Fibroblast of the aortic adventitia (primary cell): ENCODE measurements at regions not wholly inside any gene's neighbourhood (a gene's known extent, or its start where the extent isn't known, plus 50 kb on each side); places are given as distances from the start of the nearest gene placed in this dataset.

Source experiments
- DNase-seq: peaks from one replicate; pipeline ENCODE4 v3.0.0-alpha.2; 2010; ENCODE audit warnings: low read depth
- H3K4me3 ChIP-seq: 2 replicates; pipeline ENCODE4 v1.5.1; 2011; ENCODE audit warnings: low read depth, mild to moderate bottlenecking, control low read depth, low read length, moderate library complexity
- CTCF ChIP-seq: IDR thresholded peaks from 2 replicates; pipeline ENCODE4 v1.5.1; 2011; ENCODE audit warnings: mild to moderate bottlenecking, low read length, control low read depth, inconsistent platforms; ENCODE audit not compliant: insufficient read depth

DNA sequence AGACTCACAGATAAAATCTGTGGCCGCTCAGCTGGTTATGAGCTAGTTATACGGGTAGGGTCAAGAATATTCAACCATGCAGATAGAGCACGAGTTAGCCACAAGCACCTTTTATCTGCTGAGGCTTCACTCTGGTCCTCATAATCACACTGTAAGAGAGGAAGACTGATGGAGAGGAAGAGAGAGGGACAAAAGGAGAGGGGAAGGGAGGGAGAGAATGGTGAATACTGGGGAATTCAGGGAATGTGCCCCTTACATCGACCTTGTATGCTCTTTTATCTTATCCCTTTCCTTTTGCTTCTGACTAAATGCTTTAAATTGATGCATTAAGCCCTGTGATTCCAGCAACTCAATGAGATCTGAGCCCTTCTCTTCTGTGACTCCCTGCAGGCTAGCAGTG lies 333.1 kb downstream of the DSEL start:
- no peak for DNase-seq

DNA sequence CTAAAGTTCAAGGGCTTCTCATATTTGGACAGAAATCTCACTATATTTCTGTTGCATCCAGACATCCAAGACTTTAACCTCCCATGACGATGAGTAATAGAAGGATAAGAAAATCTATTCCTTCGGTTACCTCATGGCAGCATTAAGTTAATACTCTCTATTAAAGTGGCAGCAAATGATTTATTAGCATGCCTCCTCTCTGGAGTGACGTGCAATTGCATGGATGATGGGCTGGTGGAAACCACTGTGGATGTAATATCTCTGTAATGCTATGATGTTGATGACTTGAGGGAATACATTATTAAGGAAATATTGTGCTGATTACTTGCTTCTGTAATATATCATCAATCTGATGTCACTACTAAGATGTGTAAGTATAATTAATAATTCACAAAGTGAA lies 336.8 kb downstream of the DSEL start:
- no peak for DNase-seq
- no peak overlapping the region for H3K4me3 ChIP-seq
- TF ChIP-seq CTCF: no peak

More for the DNA sequence above, 333.1 kb downstream of the DSEL start:
- no peak overlapping the region for H3K4me3 ChIP-seq
- no peak for TF ChIP-seq CTCF

DNA sequence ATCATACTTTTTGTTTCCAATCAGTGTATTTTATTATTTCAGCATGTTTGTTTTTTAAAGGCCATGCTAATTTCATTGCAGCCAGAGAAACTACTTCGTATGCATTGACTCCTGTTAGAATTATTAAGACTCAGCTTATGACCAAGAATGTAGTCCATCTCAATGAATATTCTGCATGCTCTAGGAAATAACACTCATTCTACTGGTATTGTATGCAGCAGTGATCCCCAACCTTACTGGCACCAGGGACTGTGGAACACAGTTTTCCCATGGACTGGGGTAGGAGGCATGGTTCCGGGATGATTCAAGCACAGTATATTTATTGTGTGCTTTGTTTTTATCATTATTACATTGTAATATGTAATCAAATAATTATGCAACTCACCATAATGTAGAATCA lies 356.9 kb downstream of the DSEL start:
- DNase-seq: no peak
- TF ChIP-seq CTCF: no peak
- H3K4me3 ChIP-seq: no peak overlapping the region

GRCh38 chr18:67154979-67155378 lies 361.5 kb downstream of the DSEL start:
- no peak for TF ChIP-seq CTCF
- H3K4me3 ChIP-seq: no peak overlapping the region
- DNase-seq: no peak

- H3K4me3 ChIP-seq: no peak overlapping the region
- DNase-seq: no peak
- TF ChIP-seq CTCF: no peak
Measured at GRCh38 chr18:67151366-67151765, 365.2 kb downstream of the DSEL start.

GRCh38 chr18:67145586-67146292 lies 370.8 kb downstream of the DSEL start:
- no peak overlapping the region for H3K4me3 ChIP-seq
- no peak for DNase-seq
- no peak for TF ChIP-seq CTCF

DNA sequence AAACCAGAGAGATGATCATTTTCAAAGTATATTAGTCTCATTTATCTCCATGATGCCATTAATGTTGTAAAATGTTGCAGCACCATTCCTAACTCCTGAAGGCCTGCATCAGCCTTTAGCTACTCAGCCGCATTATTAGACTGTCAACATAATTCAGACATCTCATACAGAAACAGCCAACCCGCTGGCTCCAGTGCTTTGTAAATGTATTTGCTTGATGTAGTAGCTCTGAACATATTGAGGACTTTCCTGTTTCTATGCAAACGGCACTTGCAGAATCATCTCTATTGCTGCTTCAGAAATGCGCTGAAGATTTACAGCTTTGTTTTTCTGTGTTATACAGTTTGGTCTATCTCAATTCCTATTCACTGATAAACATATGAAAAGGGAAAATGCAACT lies 372.2 kb downstream of the DSEL start:
- TF ChIP-seq CTCF: no peak
- H3K4me3 ChIP-seq: no peak overlapping the region
- DNase-seq: no peak
